IMR-90 (cell line): ENCODE measurements at regions not wholly inside any gene's neighbourhood (a gene's known extent, or its start where the extent isn't known, plus 50 kb on each side); places are given as distances from the start of the nearest gene placed in this dataset.

Experiments
- ATAC-seq: fragments of 200-7000 bp; cut with Tn5 transposase; 2 replicates; pipeline ENCODE4 v1.9.1; 2020; ENCODE audit warnings: low read depth, mild to moderate bottlenecking, moderate library complexity
- BruUV-seq: library from RNA; stranded (reverse); fragments of 400-500 nt; replicated peaks from 2 replicates; lab custom pipeline; 2021; lab: Mats Ljungman, UMichigan
- CTCF ChIA-PET: fragments of 300-600 bp; formaldehyde crosslinking; extraction: SDS; loops from one replicate; lab custom pipeline; 2021; ENCODE audit warnings: antibody characterized with exemption; lab: Yijun Ruan, JAX
- POLR2A ChIA-PET: fragments of 300-600 bp; sonication (Branson Sonifier 250); formaldehyde crosslinking; loops from one replicate; lab custom pipeline; 2022; ENCODE audit warnings: antibody characterized with exemption; ENCODE audit not compliant: unreplicated experiment; lab: Charles Lee
- DNase-seq: peaks from one replicate; pipeline ENCODE4 v3.0.0; 2013
- H2AFZ ChIP-seq: replicated peaks from 2 replicates; pipeline ENCODE3; 2013; ENCODE audit warnings: low read length, mild to moderate bottlenecking; ENCODE audit not compliant: poor library complexity
- H2AK5ac ChIP-seq: 2 replicates; pipeline ENCODE4 v1.6.1; 2013; ENCODE audit warnings: low read depth, low read length, inconsistent platforms
- H2AK9ac ChIP-seq: replicated peaks from 2 replicates; pipeline ENCODE3; 2013; ENCODE audit warnings: mild to moderate bottlenecking, low read depth, low read length, moderate library complexity; ENCODE audit not compliant: poor library complexity
- H2BK120ac ChIP-seq: 2 replicates; pipeline ENCODE4 v1.6.1; 2013; ENCODE audit warnings: low read depth, low read length, inconsistent platforms
- H2BK15ac ChIP-seq: 3 replicates; pipeline ENCODE4 v1.6.1; 2013; ENCODE audit warnings: low read depth, low read length, inconsistent platforms
- H2BK20ac ChIP-seq: 2 replicates; pipeline ENCODE4 v1.6.1; 2013; ENCODE audit warnings: low read depth, mild to moderate bottlenecking, inconsistent platforms, low read length, moderate library complexity
- H2BK5ac ChIP-seq: 2 replicates; pipeline ENCODE4 v1.6.1; 2013; ENCODE audit warnings: mild to moderate bottlenecking, low read depth, low read length, inconsistent platforms; ENCODE audit not compliant: poor library complexity, severe bottlenecking
- H3K14ac ChIP-seq: replicated peaks from 2 replicates; pipeline ENCODE4 v1.6.1; 2013; ENCODE audit warnings: low read depth, low read length, inconsistent platforms
- H3K18ac ChIP-seq: 2 replicates; pipeline ENCODE4 v1.6.1; 2013; ENCODE audit warnings: low read depth, low read length, control low read depth
- H3K23ac ChIP-seq: 2 replicates; pipeline ENCODE4 v1.6.1; 2013; ENCODE audit warnings: low read depth, low read length, inconsistent platforms
- H3K27ac ChIP-seq: 2 replicates; pipeline ENCODE4 v1.5.1; 2013; ENCODE audit warnings: mild to moderate bottlenecking, control low read depth, low read length; ENCODE audit not compliant: insufficient read depth
- H3K27me3 ChIP-seq: 2 replicates; pipeline ENCODE4 v1.6.1; 2013; ENCODE audit warnings: low read length; ENCODE audit not compliant: control insufficient read depth, insufficient read depth
- H3K36me3 ChIP-seq: 2 replicates; pipeline ENCODE4 v1.6.1; 2013; ENCODE audit warnings: low read length, mixed read lengths; ENCODE audit not compliant: control insufficient read depth, insufficient read depth
- H3K4ac ChIP-seq: 2 replicates; pipeline ENCODE4 v1.6.1; 2013; ENCODE audit warnings: low read depth, low read length, inconsistent platforms
- H3K4me1 ChIP-seq: 2 replicates; pipeline ENCODE4 v1.6.1; 2013; ENCODE audit warnings: low read length, mixed read lengths; ENCODE audit not compliant: control insufficient read depth, insufficient read depth
- H3K4me2 ChIP-seq: 2 replicates; pipeline ENCODE4 v1.6.1; 2013; ENCODE audit warnings: low read depth, mild to moderate bottlenecking, control low read depth, low read length, moderate library complexity
- H3K4me3 ChIP-seq: 2 replicates; pipeline ENCODE4 v1.5.1; 2013; ENCODE audit warnings: low read depth, mild to moderate bottlenecking, control low read depth, low read length, moderate library complexity; ENCODE audit not compliant: insufficient read depth
- H3K56ac ChIP-seq: 2 replicates; pipeline ENCODE4 v1.6.1; 2013; ENCODE audit warnings: low read length, inconsistent platforms; ENCODE audit not compliant: insufficient read depth; ENCODE audit errors: extremely low read depth
- H3K79me1 ChIP-seq, 2 experiments: 2 replicates each; pipeline ENCODE4 v1.6.1; 2013; ENCODE audit warnings: low read length in 2 of 2, inconsistent platforms in 1 of 2, low read depth in 1 of 2
- H3K9ac ChIP-seq: 2 replicates; pipeline ENCODE4 v1.6.1; 2013; ENCODE audit warnings: low read depth, low read length, control low read depth
- H3K9me1 ChIP-seq: 2 replicates; pipeline ENCODE4 v1.6.1; 2013; ENCODE audit warnings: low read length, inconsistent platforms; ENCODE audit not compliant: insufficient read depth
- H3K9me3 ChIP-seq: 2 replicates; pipeline ENCODE4 v1.6.1; 2013; ENCODE audit warnings: low read length; ENCODE audit not compliant: control insufficient read depth, insufficient read depth
- H4K20me1 ChIP-seq: 2 replicates; pipeline ENCODE4 v1.6.1; 2013; ENCODE audit warnings: low read length, inconsistent platforms; ENCODE audit not compliant: insufficient read depth
- H4K5ac ChIP-seq: 2 replicates; pipeline ENCODE4 v1.6.1; 2013; ENCODE audit warnings: mild to moderate bottlenecking, low read depth, low read length, control low read depth
- H4K8ac ChIP-seq, 2 experiments: 2 replicates each; pipeline ENCODE4 v1.6.1; 2013; ENCODE audit warnings: low read depth in 2 of 2, low read length in 2 of 2, control low read depth in 1 of 2, inconsistent platforms in 1 of 2
- H4K91ac ChIP-seq: 2 replicates; pipeline ENCODE4 v1.6.1; 2013; ENCODE audit warnings: low read depth, low read length, inconsistent platforms; ENCODE audit not compliant: insufficient read depth
- BHLHE40 ChIP-seq: fragments of 150-350 bp; IDR thresholded peaks from 2 replicates; pipeline ENCODE4 v1.6.1; 2016; ENCODE audit warnings: mild to moderate bottlenecking, low read depth, low read length
- CEBPB ChIP-seq: IDR thresholded peaks from 2 replicates; pipeline ENCODE4 v1.6.1; 2012; ENCODE audit warnings: low read depth, low read length, improper control_type of control experiment
- CHD1 ChIP-seq: IDR thresholded peaks from 2 replicates; pipeline ENCODE4 v1.6.1; 2012; ENCODE audit warnings: low read depth, low read length, improper control_type of control experiment
- CTCF ChIP-seq: conservative IDR thresholded peaks from 2 replicates; pipeline ENCODE4 v1.5.1; 2012; ENCODE audit warnings: mild to moderate bottlenecking, low read depth, low read length, improper control_type of control experiment
- ELK1 ChIP-seq: fragments of 150-350 bp; IDR thresholded peaks from 2 replicates; pipeline ENCODE4 v1.6.1; 2016; ENCODE audit warnings: low read depth, mild to moderate bottlenecking, low read length, moderate library complexity, borderline replicate concordance
- FOS ChIP-seq: fragments of 150-350 bp; IDR thresholded peaks from 2 replicates; pipeline ENCODE4 v1.6.1; 2016; ENCODE audit warnings: low read depth, low read length
- MAFK ChIP-seq: IDR thresholded peaks from 2 replicates; pipeline ENCODE4 v1.6.1; 2012; ENCODE audit warnings: low read depth, low read length, improper control_type of control experiment
- MAZ ChIP-seq: IDR thresholded peaks from 2 replicates; pipeline ENCODE4 v1.6.1; 2012; ENCODE audit warnings: low read depth, mild to moderate bottlenecking, low read length, improper control_type of control experiment, moderate library complexity, borderline replicate concordance
- MXI1 ChIP-seq: IDR thresholded peaks from 2 replicates; pipeline ENCODE4 v1.6.1; 2012; ENCODE audit warnings: low read depth, mild to moderate bottlenecking, low read length, moderate library complexity, borderline replicate concordance
- NFE2L2 ChIP-seq: fragments of 150-350 bp; IDR thresholded peaks from 2 replicates; pipeline ENCODE4 v1.6.1; 2016; ENCODE audit warnings: low read depth, mild to moderate bottlenecking, low read length
- POLR2A ChIP-seq: IDR thresholded peaks from 2 replicates; pipeline ENCODE4 v1.6.1; 2012; ENCODE audit warnings: mild to moderate bottlenecking, low read depth, low read length
- RAD21 ChIP-seq: IDR thresholded peaks from 2 replicates; pipeline ENCODE4 v1.6.1; 2012; ENCODE audit warnings: low read length, improper control_type of control experiment
- RCOR1 ChIP-seq: IDR thresholded peaks from 2 replicates; pipeline ENCODE4 v1.6.1; 2012; ENCODE audit warnings: mild to moderate bottlenecking, low read length, improper control_type of control experiment; ENCODE audit not compliant: insufficient replicate concordance
- RFX5 ChIP-seq: IDR thresholded peaks from 2 replicates; pipeline ENCODE4 v1.8.0; 2012; ENCODE audit warnings: low read depth, mild to moderate bottlenecking, low read length, moderate library complexity
- SMC3 ChIP-seq: fragments of 150-350 bp; IDR thresholded peaks from 2 replicates; pipeline ENCODE4 v1.6.1; 2016; ENCODE audit warnings: low read depth, mild to moderate bottlenecking, antibody characterized with exemption, low read length, moderate library complexity
- USF2 ChIP-seq: fragments of 150-350 bp; IDR thresholded peaks from 2 replicates; pipeline ENCODE4 v1.6.1; 2017; ENCODE audit warnings: mild to moderate bottlenecking, antibody characterized with exemption, low read length, low read depth
- WGBS, 2 experiments: methylation state at CpG; one replicate each; pipeline versions ENCODE4 v1.1.5 to v1.1.7; 2013; ENCODE audit warnings: missing lambda C conversion rate in 2 of 2; ENCODE audit not compliant: insufficient read length in 1 of 2; ENCODE audit errors: extremely low coverage in 2 of 2; 5-methylcytosine and 5-hydroxymethylcytosine counted together
- dilution Hi-C: fragments of 300-500 bp; cut with HindIII; formaldehyde crosslinking; loops from one replicate; pipeline ENCODE4 v1.14.3; 2018; ENCODE audit warnings: low sequenced_read_pairs; ENCODE audit not compliant: unreplicated experiment
- in situ Hi-C: fragments of 300-500 bp; cut with MboI; formaldehyde crosslinking; loops from 3 replicates; pipeline ENCODE4 v1.14.3; 2019; ENCODE audit warnings: low sequenced_read_pairs, inconsistent platforms, mixed read lengths
- intact Hi-C: fragments of 100-400 bp; cut with micrococcal nuclease; formaldehyde crosslinking; loops from 2 replicates; pipeline ENCODE4 v1.10.0; 2022

GRCh38 chrX:114372937-114373336 is 210.9 kb upstream of the HTR2C start:
- Histone ChIP-seq H2BK15ac (no peak overlapping the region), H3K27me3 (no peaks in the 10 kb centered on the region), H3K4ac (no peak overlapping the region), H4K8ac (no peak overlapping the region), H3K4me2 (no peak overlapping the region), H4K20me1 (no peaks in the 10 kb centered on the region), H2AK9ac (no peak overlapping the region), H4K91ac (no peak overlapping the region), H3K36me3 (no peaks in the 10 kb centered on the region), H3K9me1 (no peaks in the 10 kb centered on the region), H3K23ac (no peak overlapping the region), H3K27ac (no peak overlapping the region), H3K4me1 (no peaks in the 10 kb centered on the region), H2BK120ac (no peak overlapping the region), H3K4me3 (no peak overlapping the region), H4K5ac (no peak overlapping the region), H3K9ac (no peak overlapping the region), H2BK5ac (no peak overlapping the region), H3K14ac (no peak overlapping the region), H2AFZ (no peak overlapping the region), H2BK20ac (no peak overlapping the region), H3K56ac (no peak overlapping the region), H2AK5ac (no peak overlapping the region), H3K9me3 (no peaks in the 10 kb centered on the region), H3K79me1 (no peaks in the 10 kb centered on the region), H3K18ac (no peak overlapping the region)
- WGBS, 2 experiments = no CpG with 5 or more reads among the region's 2 CpGs
- no TSS peak for BruUV-seq
- in situ Hi-C loops (no loop called here), intact Hi-C loops (no loop called here), dilution Hi-C loops (no loop called here)
- POLR2A ChIA-PET = no interaction called here
- no peak for ATAC-seq
- no peak for DNase-seq
- CTCF ChIA-PET = no interaction called here
- no peak for TF ChIP-seq MAZ
- no peak for TF ChIP-seq SMC3
- TF ChIP-seq CHD1 = no peak
- no peak for TF ChIP-seq RCOR1
- no peak for TF ChIP-seq FOS
- TF ChIP-seq POLR2A = no peak
- TF ChIP-seq CTCF = no peak
- TF ChIP-seq RFX5 = no peak
- no peak for TF ChIP-seq CEBPB
- TF ChIP-seq ELK1 = no peak
- no peak for TF ChIP-seq MXI1
- no peak for TF ChIP-seq NFE2L2
- no peak for TF ChIP-seq MAFK
- no peak for TF ChIP-seq RAD21
- no peak for TF ChIP-seq USF2
- no peak for TF ChIP-seq BHLHE40
